ENCODE measurements at regions not wholly inside any gene's neighbourhood (a gene's known extent, or its start where the extent isn't known, plus 50 kb on each side); places are given as distances from the start of the nearest gene placed in this dataset.
A peak's percentile ranks its signal among the peaks of the same experiment; 100 is the strongest.

- Histone ChIP-seq H3K27ac (ENCODE audit: low read depth, low read length) (no peak overlapping the region), H3K4me3 (ENCODE audit: low read depth, low read length) (no peak overlapping the region), H3K27me3 (ENCODE audit: control insufficient read depth, insufficient read depth, low read length) (no peaks in the 10 kb centered on the region), H3K9me3 (ENCODE audit: control insufficient read depth, insufficient read depth, low read length) (peaks cover 7% of the 10 kb centered on the region; the same call in 1 of the 2 replicates)
- no peak for TF ChIP-seq CTCF (IDR thresholded peaks at IDR 0.05; ENCODE audit: low read depth, low read length)
- POLR2A ChIA-PET: no interaction called here
- DNase-seq (ENCODE audit: low read depth, low spot score): no peak
- CTCF ChIA-PET: interaction anchor here (0.6 kb wide), 1 partner anchor 115 kb away, joined by 3 read pairs; no protein-coding TSS in a partner anchor
These were observed 113.3 kb upstream of the MBNL1 start for GRCh38 chr3:152155246-152156020.

GRCh38 chr3:152156880-152157279, 111.8 kb upstream of the MBNL1 start:
- H3K9me3 ChIP-seq (ENCODE audit: control insufficient read depth, insufficient read depth, low read length): peaks cover 7% of the 10 kb centered on the region; the same call in 1 of the 2 replicates
- H3K27ac ChIP-seq (ENCODE audit: low read depth, low read length): no peak overlapping the region
- TF ChIP-seq CTCF (IDR thresholded peaks at IDR 0.05; ENCODE audit: low read depth, low read length): no peak
- no peak for DNase-seq (ENCODE audit: low read depth, low spot score)
- H3K27me3 ChIP-seq (ENCODE audit: control insufficient read depth, insufficient read depth, low read length): no peaks in the 10 kb centered on the region
- ChIA-PET CTCF (interaction anchor here (0.9 to 1.4 kb wide), 2 partner anchors 27 to 287 kb away, joined by 3 to 6 read pairs; no protein-coding TSS in a partner anchor), POLR2A (interaction anchor here (1.4 kb wide), 1 partner anchor 113 kb away, joined by 3 read pairs; no protein-coding TSS in a partner anchor)
- H3K4me3 ChIP-seq (ENCODE audit: low read depth, low read length): no peak overlapping the region

- Histone ChIP-seq H3K9me3 (ENCODE audit: control insufficient read depth, insufficient read depth, low read length) (peaks cover 4% of the 10 kb centered on the region; the same call in 1 of the 2 replicates), H3K4me3 (ENCODE audit: low read depth, low read length) (no peak overlapping the region), H3K27me3 (ENCODE audit: control insufficient read depth, insufficient read depth, low read length) (no peaks in the 10 kb centered on the region), H3K27ac (ENCODE audit: low read depth, low read length) (no peak overlapping the region)
- no peak for DNase-seq (ENCODE audit: low read depth, low spot score)
- TF ChIP-seq CTCF (IDR thresholded peaks at IDR 0.05; ENCODE audit: low read depth, low read length): no peak
- ChIA-PET CTCF (interaction anchor here (0.9 to 1.4 kb wide), 2 partner anchors 27 to 287 kb away, joined by 3 to 6 read pairs; no protein-coding TSS in a partner anchor), POLR2A (interaction anchor here (1.4 kb wide), 1 partner anchor 112 kb away, joined by 3 read pairs; no protein-coding TSS in a partner anchor)
These were observed 111.4 kb upstream of the MBNL1 start for GRCh38 chr3:152157337-152157736.

GRCh38 chr3:152159328-152159727, 109.4 kb upstream of the MBNL1 start:
- H3K9me3 ChIP-seq (ENCODE audit: control insufficient read depth, insufficient read depth, low read length): no peaks in the 10 kb centered on the region
- H3K4me3 ChIP-seq (ENCODE audit: low read depth, low read length): no peak overlapping the region
- no peak for TF ChIP-seq CTCF (IDR thresholded peaks at IDR 0.05; ENCODE audit: low read depth, low read length)
- ChIA-PET POLR2A (interaction anchor here (0.5 to 2.1 kb wide), 6 partner anchors 10 to 138 kb away, joined by 3 to 27 read pairs (median 4); partner anchors contain the start of gene MBNL1), CTCF (interaction anchor here (0.6 to 0.9 kb wide), 2 partner anchors 110 to 117 kb away, joined by 3 read pairs; no protein-coding TSS in a partner anchor)
- DNase-seq (ENCODE audit: low read depth, low spot score): peak; percentile 89
- H3K27ac ChIP-seq (ENCODE audit: low read depth, low read length): no peak overlapping the region
- no peaks in the 10 kb centered on the region for H3K27me3 ChIP-seq (ENCODE audit: control insufficient read depth, insufficient read depth, low read length)
